ENCODE measurements at regions not wholly inside any gene's neighbourhood (a gene's known extent, or its start where the extent isn't known, plus 50 kb on each side); places are given as distances from the start of the nearest gene placed in this dataset.

- no peak for TF ChIP-seq CTCF (IDR thresholded peaks at IDR 0.05; ENCODE audit: insufficient read depth, low read length, severe bottlenecking)
- peak; percentile 84 for FAIRE-seq
- Histone ChIP-seq H3K27me3 (ENCODE audit: control insufficient read depth, insufficient read depth, low read length) (no peaks in the 10 kb centered on the region), H3K36me3 (ENCODE audit: control insufficient read depth, insufficient read depth, low read length) (no peaks in the 10 kb centered on the region), H3K4me3 (ENCODE audit: low read depth, low read length) (no peak overlapping the region)
- DNase-seq (ENCODE audit: low read depth): peak; percentile 20
These were observed 70.2 kb downstream of the HRH4 start for GRCh38 chr18:24530630-24531111.

GRCh38 chr18:24534271-24534670 is 73.8 kb downstream of the HRH4 start:
- no peak overlapping the region for H3K4me3 ChIP-seq (ENCODE audit: low read depth, low read length)
- H3K36me3 ChIP-seq (ENCODE audit: control insufficient read depth, insufficient read depth, low read length): no peaks in the 10 kb centered on the region
- no peaks in the 10 kb centered on the region for H3K27me3 ChIP-seq (ENCODE audit: control insufficient read depth, insufficient read depth, low read length)
- DNase-seq (ENCODE audit: low read depth) (no peak), FAIRE-seq (no peak)
- TF ChIP-seq CTCF (IDR thresholded peaks at IDR 0.05; ENCODE audit: insufficient read depth, low read length, severe bottlenecking): no peak

DNA sequence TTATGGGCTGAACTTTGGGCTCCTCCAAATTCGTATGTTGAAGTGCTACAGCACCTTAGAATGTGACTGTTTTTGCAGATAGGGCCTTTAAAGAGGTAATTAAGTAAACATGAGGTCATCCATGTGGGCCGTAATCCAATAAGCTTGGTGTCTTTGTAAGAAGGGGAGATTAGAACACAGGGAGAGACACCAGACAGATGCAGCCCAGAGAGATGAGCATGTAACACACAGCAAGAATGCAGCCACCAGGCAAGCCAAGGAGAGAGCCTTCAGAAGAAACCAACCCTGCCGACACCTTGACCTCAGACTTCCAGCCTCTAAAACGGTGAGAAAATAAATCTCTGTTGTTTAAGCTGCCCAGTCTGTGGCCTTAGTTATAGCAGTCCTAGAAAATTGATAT is 74.3 kb downstream of the HRH4 start:
- no peak for TF ChIP-seq CTCF (IDR thresholded peaks at IDR 0.05; ENCODE audit: insufficient read depth, low read length, severe bottlenecking)
- Histone ChIP-seq H3K4me3 (ENCODE audit: low read depth, low read length) (no peak overlapping the region), H3K36me3 (ENCODE audit: control insufficient read depth, insufficient read depth, low read length) (no peaks in the 10 kb centered on the region), H3K27me3 (ENCODE audit: control insufficient read depth, insufficient read depth, low read length) (no peaks in the 10 kb centered on the region)
- FAIRE-seq (no peak), DNase-seq (ENCODE audit: low read depth) (no peak)

GRCh38 chr18:24535527-24536295 is 75.3 kb downstream of the HRH4 start:
- Histone ChIP-seq H3K36me3 (ENCODE audit: control insufficient read depth, insufficient read depth, low read length) (no peaks in the 10 kb centered on the region), H3K4me3 (ENCODE audit: low read depth, low read length) (no peak overlapping the region), H3K27me3 (ENCODE audit: control insufficient read depth, insufficient read depth, low read length) (no peaks in the 10 kb centered on the region)
- DNase-seq (ENCODE audit: low read depth) (no peak), FAIRE-seq (no peak)
- no peak for TF ChIP-seq CTCF (IDR thresholded peaks at IDR 0.05; ENCODE audit: insufficient read depth, low read length, severe bottlenecking)

DNA sequence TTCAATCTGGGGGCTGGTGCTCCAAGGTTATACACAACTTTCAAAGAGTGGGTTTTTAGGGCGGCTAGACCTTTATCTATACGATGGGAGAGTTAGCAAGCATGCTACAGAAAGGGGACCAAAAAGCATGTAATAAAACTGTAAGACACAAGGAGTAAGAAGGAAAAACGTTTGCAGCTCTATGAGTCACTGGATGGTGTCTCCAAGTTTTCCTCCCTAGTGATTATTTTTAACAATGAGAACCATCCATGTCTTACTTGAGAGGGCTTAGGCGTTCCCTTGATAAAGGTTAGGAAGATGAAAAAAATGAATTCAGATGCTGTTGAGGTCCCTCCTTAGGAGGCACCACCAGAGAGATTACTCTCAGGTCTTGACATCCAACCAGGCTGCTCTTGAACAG is 75.9 kb downstream of the HRH4 start:
- no peak for TF ChIP-seq CTCF (IDR thresholded peaks at IDR 0.05; ENCODE audit: insufficient read depth, low read length, severe bottlenecking)
- H3K27me3 ChIP-seq (ENCODE audit: control insufficient read depth, insufficient read depth, low read length): no peaks in the 10 kb centered on the region

DNA sequence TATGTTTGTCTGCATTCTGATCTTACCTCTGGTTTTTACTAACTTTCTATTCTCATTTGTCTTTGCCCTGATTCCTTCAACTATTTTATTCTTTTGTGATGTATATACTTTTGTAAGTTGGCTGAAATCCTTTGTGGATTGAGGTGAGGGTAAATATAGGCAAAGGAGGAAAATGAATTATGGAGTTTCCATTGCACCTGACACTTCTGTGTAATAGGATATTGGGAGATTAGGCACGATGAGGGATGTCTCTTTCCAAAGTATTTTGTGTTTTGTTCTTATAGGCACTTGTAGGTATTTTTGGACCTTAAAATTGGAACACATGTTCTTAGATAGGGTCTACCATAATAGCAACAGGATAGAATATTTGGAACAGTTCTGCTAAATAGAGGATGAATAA is 76.4 kb downstream of the HRH4 start:
- no peak for FAIRE-seq
- no peak for DNase-seq (ENCODE audit: low read depth)
- no peaks in the 10 kb centered on the region for H3K36me3 ChIP-seq (ENCODE audit: control insufficient read depth, insufficient read depth, low read length)
- H3K4me3 ChIP-seq (ENCODE audit: low read depth, low read length): no peak overlapping the region
- no peak for TF ChIP-seq CTCF (IDR thresholded peaks at IDR 0.05; ENCODE audit: insufficient read depth, low read length, severe bottlenecking)
- H3K27me3 ChIP-seq (ENCODE audit: control insufficient read depth, insufficient read depth, low read length): no peaks in the 10 kb centered on the region

More for the DNA sequence above, 75.9 kb downstream of the HRH4 start:
- H3K36me3 ChIP-seq (ENCODE audit: control insufficient read depth, insufficient read depth, low read length): no peaks in the 10 kb centered on the region
- no peak overlapping the region for H3K4me3 ChIP-seq (ENCODE audit: low read depth, low read length)
- FAIRE-seq: no peak
- no peak for DNase-seq (ENCODE audit: low read depth)
